H1 (cell line): ENCODE measurements at regions not wholly inside any gene's neighbourhood (a gene's known extent, or its start where the extent isn't known, plus 50 kb on each side); places are given as distances from the start of the nearest gene placed in this dataset.

Experiments used
- CTCF ChIA-PET: fragments of 300-600 bp; sonication (Branson Sonifier 250); formaldehyde crosslinking; loops from one replicate; lab custom pipeline; 2021; ENCODE audit not compliant: partially characterized antibody; lab: Charles Lee
- POLR2A ChIA-PET: fragments of 300-600 bp; sonication (Branson Sonifier 250); formaldehyde crosslinking; loops from one replicate; lab custom pipeline; 2021; ENCODE audit warnings: inconsistent platforms; ENCODE audit not compliant: partially characterized antibody; lab: Charles Lee
- DNase-seq, 2 experiments: peaks; one replicate each; pipeline versions ENCODE4 v3.0.0 to v3.0.0-alpha.2; 2010 to 2022; ENCODE audit warnings: low spot score in 2 of 2, low read depth in 1 of 2, mixed read lengths in 1 of 2
- FAIRE-seq: peaks from 2 replicates; lab custom pipeline; 2011; peaks lifted over from hg19 to GRCh38; lab: Jason Lieb, UNC
- H2AFZ ChIP-seq: 2 replicates; pipeline ENCODE4 v1.8.1; 2012; ENCODE audit warnings: low read length, inconsistent platforms
- H2AK5ac ChIP-seq: 2 replicates; pipeline ENCODE4 v1.6.1; 2013; ENCODE audit warnings: low read depth, low read length
- H2BK120ac ChIP-seq: replicated peaks from 2 replicates; pipeline ENCODE3; 2013; ENCODE audit warnings: low read depth, low read length, inconsistent platforms
- H2BK12ac ChIP-seq: 2 replicates; pipeline ENCODE4 v1.6.1; 2013; ENCODE audit warnings: low read depth, low read length
- H2BK15ac ChIP-seq: 2 replicates; pipeline ENCODE4 v1.6.1; 2013; ENCODE audit warnings: low read length
- H2BK20ac ChIP-seq: 2 replicates; pipeline ENCODE4 v1.6.1; 2013; ENCODE audit warnings: low read length
- H2BK5ac ChIP-seq: 2 replicates; pipeline ENCODE4 v1.6.1; 2013; ENCODE audit warnings: low read depth, low read length
- H3K14ac ChIP-seq: 2 replicates; pipeline ENCODE4 v1.6.1; 2013; ENCODE audit warnings: inconsistent platforms; ENCODE audit not compliant: insufficient read length
- H3K18ac ChIP-seq: 2 replicates; pipeline ENCODE4 v1.6.1; 2013; ENCODE audit warnings: low read length; ENCODE audit errors: extremely low read depth
- H3K23ac ChIP-seq: 2 replicates; pipeline ENCODE4 v1.6.1; 2013; ENCODE audit warnings: inconsistent platforms; ENCODE audit not compliant: insufficient read length
- H3K23me2 ChIP-seq: 2 replicates; pipeline ENCODE4 v1.6.1; 2013; ENCODE audit warnings: low read depth, low read length
- H3K27ac ChIP-seq: 2 replicates; pipeline ENCODE4 v1.6.1; 2011; ENCODE audit warnings: low read depth, low read length, inconsistent platforms
- H3K27me3 ChIP-seq, 4 experiments: replicated peaks in 1 of 4; 1 replicate in 1 of 4; 2 replicates in 3 of 4; pipeline versions ENCODE4 v1.6.1 to v1.8.1; 2011 to 2013; ENCODE audit warnings: low read length in 3 of 4, mild to moderate bottlenecking in 3 of 4, inconsistent platforms in 2 of 4, mixed read lengths in 2 of 4, moderate library complexity in 1 of 4; ENCODE audit not compliant: control insufficient read depth in 3 of 4, insufficient read depth in 3 of 4; ENCODE audit errors: extremely low read depth in 1 of 4
- H3K36me3 ChIP-seq, 4 experiments: 2 replicates each; pipeline versions ENCODE4 v1.6.1 to v1.8.1; 2011 to 2013; ENCODE audit warnings: mild to moderate bottlenecking in 4 of 4, low read length in 3 of 4, moderate library complexity in 2 of 4, control low read depth in 1 of 4, inconsistent platforms in 1 of 4; ENCODE audit not compliant: insufficient read depth in 4 of 4, control insufficient read depth in 2 of 4
- H3K4ac ChIP-seq: replicated peaks from 2 replicates; pipeline ENCODE3; 2013; ENCODE audit warnings: low read length, low read depth, mixed read lengths, inconsistent platforms; ENCODE audit not compliant: insufficient read length
- H3K4me1 ChIP-seq, 4 experiments: replicated peaks in 1 of 4; 1 replicate in 1 of 4; 2 replicates in 3 of 4; pipeline versions ENCODE4 v1.6.1 to v1.8.1; 2011 to 2013; ENCODE audit warnings: low read length in 3 of 4, inconsistent platforms in 2 of 4, mixed read lengths in 1 of 4; ENCODE audit not compliant: insufficient read depth in 4 of 4, control insufficient read depth in 3 of 4
- H3K4me2 ChIP-seq, 2 experiments: 2 replicates each; pipeline versions ENCODE4 v1.6.1 to v1.8.1; 2011 to 2013; ENCODE audit warnings: low read depth in 2 of 2, low read length in 2 of 2, control low read depth in 1 of 2, inconsistent platforms in 1 of 2, mild to moderate bottlenecking in 1 of 2; ENCODE audit not compliant: insufficient read depth in 1 of 2
- H3K4me3 ChIP-seq, 4 experiments: fragments of 200-600, 300-600 bp in 1 of 4; sonication (generic), shearing (Covaris generic), sonication (Bioruptor Twin) in 1 of 4; 2 replicates each; pipeline versions ENCODE4 v1.5.1 to v1.8.1; 2011 to 2016; ENCODE audit warnings: low read length in 4 of 4, low read depth in 3 of 4, control low read depth in 2 of 4, inconsistent platforms in 2 of 4, mild to moderate bottlenecking in 2 of 4, mixed read lengths in 1 of 4, moderate library complexity in 1 of 4; ENCODE audit not compliant: insufficient read depth in 2 of 4; ENCODE audit errors: extremely low read depth in 1 of 4
- H3K56ac ChIP-seq: replicated peaks from 2 replicates; pipeline ENCODE3; 2013; ENCODE audit warnings: low read depth, mild to moderate bottlenecking, mixed read lengths, low read length, inconsistent platforms; ENCODE audit not compliant: insufficient read length
- H3K79me1 ChIP-seq: 2 replicates; pipeline ENCODE4 v1.6.1; 2013; ENCODE audit warnings: low read depth, low read length, control low read depth
- H3K79me2 ChIP-seq, 2 experiments: 2 replicates each; pipeline versions ENCODE4 v1.6.1 to v1.8.1; 2012 to 2013; ENCODE audit warnings: low read length in 2 of 2, mild to moderate bottlenecking in 2 of 2, inconsistent platforms in 1 of 2; ENCODE audit not compliant: insufficient read depth in 2 of 2, control insufficient read depth in 1 of 2
- H3K9ac ChIP-seq, 4 experiments: replicated peaks in 1 of 4; 1 replicate in 1 of 4; 2 replicates in 3 of 4; pipeline versions ENCODE4 v1.6.1 to v1.8.1; 2011 to 2013; ENCODE audit warnings: low read depth in 3 of 4, low read length in 3 of 4, control low read depth in 2 of 4, mild to moderate bottlenecking in 2 of 4, moderate library complexity in 2 of 4, inconsistent platforms in 1 of 4; ENCODE audit errors: extremely low read depth in 1 of 4
- H3K9me3 ChIP-seq, 2 experiments: 2 replicates each; pipeline versions ENCODE4 v1.6.1 to v1.8.1; 2012 to 2013; ENCODE audit warnings: mild to moderate bottlenecking in 2 of 2, moderate library complexity in 2 of 2, control low read depth in 1 of 2, inconsistent platforms in 1 of 2, low read depth in 1 of 2, low read length in 1 of 2, mixed read lengths in 1 of 2; ENCODE audit not compliant: insufficient read depth in 2 of 2
- H4K20me1 ChIP-seq, 2 experiments: replicated peaks in 1 of 2; 2 replicates each; pipeline versions ENCODE3 to v1.8.1; 2011 to 2013; ENCODE audit warnings: inconsistent platforms in 2 of 2, low read length in 2 of 2, mild to moderate bottlenecking in 1 of 2; ENCODE audit not compliant: insufficient read depth in 2 of 2, control insufficient read depth in 1 of 2
- H4K5ac ChIP-seq: 2 replicates; pipeline ENCODE4 v1.6.1; 2013; ENCODE audit warnings: low read length, low read depth, mixed read lengths, inconsistent platforms; ENCODE audit not compliant: insufficient read length
- H4K8ac ChIP-seq: 2 replicates; pipeline ENCODE4 v1.8.0; 2013; ENCODE audit warnings: mild to moderate bottlenecking, moderate library complexity, low read length, inconsistent platforms; ENCODE audit not compliant: insufficient read depth; ENCODE audit errors: extremely low read depth
- H4K91ac ChIP-seq: replicated peaks from 2 replicates; pipeline ENCODE3; 2013; ENCODE audit warnings: low read length, mixed read lengths, inconsistent platforms; ENCODE audit not compliant: insufficient read length
- ASH2L ChIP-seq: fragments of 200-600, 300-600 bp; sonication (generic); IDR thresholded peaks from one replicate; pipeline ENCODE4 v1.7.1; 2017; ENCODE audit warnings: low read length
- FOSL1 ChIP-seq: IDR thresholded peaks from 2 replicates; pipeline ENCODE4 v1.6.1; 2011; ENCODE audit warnings: mild to moderate bottlenecking, low read depth, low read length, moderate library complexity; ENCODE audit not compliant: insufficient read depth
- JUND ChIP-seq: IDR thresholded peaks from 2 replicates; pipeline ENCODE4 v1.6.1; 2011; ENCODE audit warnings: mild to moderate bottlenecking, improper control_type of control experiment, low read length
- KDM1A ChIP-seq: fragments of 200-600, 300-600 bp; sonication (generic); IDR thresholded peaks from 2 replicates; pipeline ENCODE4 v1.7.1; 2016; ENCODE audit warnings: mild to moderate bottlenecking, low read length, borderline replicate concordance
- NRF1 ChIP-seq: IDR thresholded peaks from 2 replicates; pipeline ENCODE4 v1.6.1; 2011; ENCODE audit warnings: mild to moderate bottlenecking, low read depth, low read length, improper control_type of control experiment
- RFX5 ChIP-seq: IDR thresholded peaks from 2 replicates; pipeline ENCODE4 v1.6.1; 2011; ENCODE audit warnings: low read depth, low read length, improper control_type of control experiment, borderline replicate concordance
- SP4 ChIP-seq: IDR thresholded peaks from 2 replicates; pipeline ENCODE4 v1.6.1; 2012; ENCODE audit warnings: low read length, inconsistent platforms
- SRF ChIP-seq: IDR thresholded peaks from 2 replicates; pipeline ENCODE4 v1.6.1; 2011; ENCODE audit warnings: mild to moderate bottlenecking, low read depth, low read length, moderate library complexity
- WGBS, 2 experiments: shearing (Covaris generic) in 1 of 2; methylation state at CpG; one replicate each; pipeline versions ENCODE4 v1.1.6 to v1.1.7; 2013 to 2015; ENCODE audit warnings: low lambda C conversion rate in 2 of 2, mixed read lengths in 2 of 2, inconsistent platforms in 1 of 2, low coverage in 1 of 2, missing lambda C conversion rate in 1 of 2; ENCODE audit not compliant: insufficient replicate concordance in 2 of 2, insufficient coverage in 1 of 2, insufficient read length in 1 of 2; ENCODE audit errors: extremely low coverage in 1 of 2, missing lambda C conversion rate in 1 of 2; 5-methylcytosine and 5-hydroxymethylcytosine counted together

GRCh38 chr6:971981-972640 is 279.2 kb upstream of the EXOC2 start:
- H3K14ac ChIP-seq: no peak overlapping the region
- no peak overlapping the region for H4K5ac ChIP-seq
- H3K23ac ChIP-seq: no peak overlapping the region
- no peak overlapping the region for H3K18ac ChIP-seq
- H3K4me1 ChIP-seq: no peaks in the 10 kb centered on the region
- H2AK5ac ChIP-seq: no peak overlapping the region
- no peak overlapping the region for H3K27ac ChIP-seq
- no peaks in the 10 kb centered on the region for H3K27me3 ChIP-seq
- peaks cover 2 to 3% of the 10 kb centered on the region in 2 experiments; a peak in 1 of 4 replicates for H3K9me3 ChIP-seq
- no peaks in the 10 kb centered on the region for H3K79me2 ChIP-seq
- ChIA-PET POLR2A (no interaction called here), CTCF (interaction anchor here (1.0 kb wide), 1 partner anchor 79 kb away, joined by 4 read pairs; no protein-coding TSS in a partner anchor)
- no peaks in the 10 kb centered on the region for H4K20me1 ChIP-seq
- no peaks in the 10 kb centered on the region for H3K79me1 ChIP-seq
- no peak overlapping the region for H3K56ac ChIP-seq
- no peak overlapping the region for H2BK120ac ChIP-seq
- no peak overlapping the region for H3K4ac ChIP-seq
- H2BK5ac ChIP-seq: no peak overlapping the region
- H4K91ac ChIP-seq: no peak overlapping the region
- no peak overlapping the region for H3K9ac ChIP-seq
- no peak overlapping the region for H2AFZ ChIP-seq
- no peak overlapping the region for H2BK20ac ChIP-seq
- no peaks in the 10 kb centered on the region for H3K23me2 ChIP-seq
- H3K4me3 ChIP-seq: no peak overlapping the region
- no peak for FAIRE-seq
- DNase-seq: no peak
- no peak overlapping the region for H2BK15ac ChIP-seq
- no peaks in the 10 kb centered on the region for H3K36me3 ChIP-seq
- no peak overlapping the region for H2BK12ac ChIP-seq
- 89% methylated on average over 17 of the region's 17 CpGs; no CpG with 5 or more reads in 1 of the 2 experiments for WGBS, 2 experiments
- TF ChIP-seq ASH2L (no peak), SP4 (no peak), KDM1A (no peak), JUND (no peak), SRF (no peak), RFX5 (no peak), NRF1 (no peak), FOSL1 (no peak)
- H3K4me2 ChIP-seq: no peak overlapping the region
- H4K8ac ChIP-seq: no peak overlapping the region; the same call in 1 of the 2 replicates
